GM19043 (cell line): ENCODE measurements at regions not wholly inside any gene's neighbourhood (a gene's known extent, or its start where the extent isn't known, plus 50 kb on each side); places are given as distances from the start of the nearest gene placed in this dataset.
"Not testable (repeated sequence)": the region's sequence is repeated elsewhere in the genome, so short reads cannot be mapped to it uniquely, and the experiment has no call there.

Experiments used
- ATAC-seq: cut with Tn5 transposase; IDR thresholded peaks from one replicate; pipeline ENCODE4 v1.9.1; 2021; ENCODE audit warnings: low read depth; ENCODE audit not compliant: unreplicated experiment

DNA sequence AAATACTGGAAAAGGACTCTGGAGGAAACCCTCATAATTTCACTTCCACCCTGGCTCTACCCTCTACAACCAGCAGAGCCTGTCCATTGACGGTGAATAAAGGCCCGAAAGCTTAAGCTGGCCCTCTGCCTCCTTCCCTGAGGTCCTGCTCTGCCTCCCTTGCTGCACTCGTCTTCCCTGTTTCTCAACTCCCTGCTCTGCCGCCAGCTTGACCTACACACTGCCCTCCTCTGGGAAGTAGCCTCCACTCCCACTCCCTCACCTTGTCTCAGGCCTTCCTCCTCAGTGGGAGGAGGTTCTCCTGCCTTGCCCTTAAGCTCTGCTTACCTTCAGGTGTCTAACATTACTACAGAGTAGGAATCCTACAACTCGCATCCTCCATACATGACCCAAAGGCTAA is 608.6 kb upstream of the NR3C2 start:
- ATAC-seq: no peak

DNA sequence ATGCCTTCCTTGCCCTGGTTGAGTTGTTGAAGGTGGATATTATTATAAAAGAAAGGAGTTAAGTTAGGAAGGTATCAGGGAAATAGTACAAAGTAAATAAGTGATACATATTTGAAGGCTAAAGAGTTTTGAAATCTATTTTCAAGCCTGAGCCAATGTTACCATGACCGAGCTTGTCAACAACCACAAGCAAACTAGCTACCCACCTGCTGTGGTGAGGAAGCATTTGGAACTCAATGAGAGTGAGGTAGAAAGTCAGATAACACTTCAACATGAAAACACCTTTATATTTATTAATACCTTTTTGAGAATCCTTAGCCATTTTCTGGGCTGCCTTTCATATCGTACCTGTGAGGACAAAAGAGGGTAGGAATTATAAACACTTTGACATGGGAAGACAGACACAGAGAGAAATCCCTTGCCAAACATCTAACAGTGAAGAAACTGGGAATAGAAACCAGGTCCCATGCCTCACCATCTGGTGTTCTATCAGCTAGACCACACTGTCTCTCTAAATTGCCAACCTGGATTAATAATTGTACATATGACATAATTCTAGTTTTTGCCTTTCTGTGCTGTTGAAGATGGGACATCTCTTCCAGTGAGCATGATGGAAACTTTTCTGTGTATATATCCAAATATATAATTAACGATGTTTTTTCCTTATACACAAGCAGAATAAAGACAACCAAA is 606.4 kb upstream of the NR3C2 start:
- no peak for ATAC-seq

DNA sequence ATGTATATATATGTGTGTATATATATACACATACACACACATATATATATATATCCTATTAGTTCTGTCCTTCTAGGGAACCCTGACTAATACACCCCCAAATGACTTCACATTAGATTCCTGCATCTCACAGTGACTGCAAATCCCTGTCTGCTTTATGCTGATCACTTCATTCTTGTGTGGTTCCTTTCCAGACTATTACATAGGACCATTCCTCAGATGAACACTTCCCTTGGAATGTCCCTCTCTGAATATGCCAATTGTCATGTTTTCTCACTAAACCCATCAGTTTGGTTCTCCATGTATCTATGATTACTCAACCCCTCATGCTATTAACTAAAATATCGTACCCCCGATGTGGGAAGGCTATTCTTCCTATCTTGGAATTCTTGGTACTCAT is 605.2 kb upstream of the NR3C2 start:
- ATAC-seq: no peak

DNA sequence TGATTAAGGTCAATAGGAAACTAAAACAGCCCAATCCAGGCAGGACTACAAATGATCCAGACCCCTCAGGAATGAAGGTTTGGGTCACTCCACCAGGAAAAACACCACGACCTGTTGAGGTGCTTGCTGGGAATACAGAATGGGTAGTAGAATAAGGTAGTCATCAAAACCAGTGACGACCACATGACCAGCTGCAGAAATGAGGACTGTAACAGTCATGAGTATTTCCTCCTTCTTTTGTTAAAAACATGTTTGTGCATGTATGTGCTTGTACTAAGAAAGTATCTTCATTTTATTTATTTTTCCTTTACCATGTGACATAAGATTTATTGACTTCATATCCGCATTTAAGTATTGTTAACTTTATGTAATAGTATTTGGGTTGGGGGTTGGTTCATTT is 603.5 kb upstream of the NR3C2 start:
- ATAC-seq: no peak

- ATAC-seq: not testable (repeated sequence)
Measured at GRCh38 chr4:149039786-149040185, 597.6 kb upstream of the NR3C2 start.

GRCh38 chr4:149031399-149031798 is 589.2 kb upstream of the NR3C2 start:
- no peak for ATAC-seq

GRCh38 chr4:149029056-149029651 is 586.9 kb upstream of the NR3C2 start:
- no peak for ATAC-seq

- no peak for ATAC-seq
Measured at GRCh38 chr4:149026696-149027095, 584.5 kb upstream of the NR3C2 start.

DNA sequence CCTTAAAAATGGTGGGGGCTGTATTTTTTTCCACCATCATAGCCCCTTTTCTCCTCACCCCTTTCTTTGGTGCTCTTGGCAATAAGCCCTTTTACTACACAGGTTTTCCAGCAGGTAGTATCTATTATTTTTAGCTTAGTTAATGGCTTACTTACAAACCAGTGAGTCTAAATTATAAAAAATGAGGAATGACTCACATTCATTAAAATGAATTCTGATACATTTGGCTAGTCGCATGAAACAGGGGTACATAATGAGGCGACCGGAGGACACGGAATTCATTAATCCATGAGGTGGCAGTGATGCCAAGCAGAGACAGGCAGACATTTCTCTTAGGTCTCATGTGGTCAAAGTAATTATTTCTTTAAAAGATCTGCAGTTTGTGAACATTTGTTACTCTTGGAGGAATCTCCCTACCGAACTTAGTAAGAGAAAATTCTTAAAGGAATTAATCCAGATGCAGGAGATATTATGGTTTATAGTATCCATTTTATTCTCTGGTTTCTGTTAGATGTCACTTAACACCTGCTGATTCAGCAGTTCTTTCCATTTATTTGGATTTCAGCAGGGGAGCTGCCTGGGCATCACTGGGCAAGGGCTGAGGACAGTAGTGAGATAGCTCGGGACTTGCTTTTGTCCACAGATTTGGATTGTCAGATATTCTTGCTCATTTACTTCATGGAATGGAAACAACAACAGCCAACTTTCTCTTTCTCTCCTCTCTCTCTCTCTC is 575.0 kb upstream of the NR3C2 start:
- no peak for ATAC-seq

DNA sequence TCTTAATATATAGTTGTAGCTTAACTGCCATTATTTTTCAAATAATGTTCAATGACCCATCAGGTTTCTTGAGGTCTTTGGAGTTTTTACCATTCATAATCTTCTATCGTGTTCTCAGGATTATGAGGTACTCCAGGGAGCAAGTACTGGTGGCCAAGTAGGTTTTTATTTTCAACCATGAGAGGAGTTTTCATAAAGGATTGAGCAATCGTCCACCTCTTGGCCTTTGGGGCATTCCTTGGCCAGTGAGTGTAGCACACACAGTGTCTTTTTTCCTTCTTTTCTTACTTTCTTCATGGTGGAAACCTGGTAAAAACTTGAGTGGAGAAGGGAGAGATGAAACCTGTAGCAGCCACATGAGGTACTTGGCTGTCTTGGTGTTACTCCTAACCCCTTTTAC is 567.0 kb upstream of the NR3C2 start:
- no peak for ATAC-seq

DNA sequence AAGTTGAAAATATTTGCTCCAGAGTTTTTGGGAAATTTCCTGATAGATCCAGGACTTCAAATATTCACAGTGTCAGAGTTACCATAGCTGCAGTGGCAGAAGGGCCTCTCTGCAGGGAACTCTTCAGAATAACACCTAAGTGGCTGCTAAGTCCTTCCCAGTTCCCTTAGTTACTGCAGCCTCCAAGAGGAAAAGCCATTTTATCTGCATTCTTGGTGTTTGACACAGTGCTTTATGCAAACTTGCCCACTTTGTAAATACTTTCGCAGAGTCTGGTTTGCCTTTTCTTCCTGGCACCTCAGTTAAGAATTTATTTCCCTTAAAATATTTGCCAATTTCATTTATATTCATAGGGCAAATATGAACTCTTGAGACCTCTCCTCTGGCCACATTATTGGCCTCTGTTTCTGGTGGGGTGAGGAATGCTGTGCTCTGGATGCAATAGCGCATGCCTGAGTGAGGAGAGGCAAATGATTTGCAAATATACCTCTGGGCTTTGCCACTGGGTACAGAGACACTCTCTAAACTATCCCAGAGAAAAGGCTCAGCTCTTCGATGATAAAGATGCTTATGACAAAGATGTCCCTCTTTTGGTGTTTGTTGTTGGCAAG is 566.3 kb upstream of the NR3C2 start:
- ATAC-seq: no peak

DNA sequence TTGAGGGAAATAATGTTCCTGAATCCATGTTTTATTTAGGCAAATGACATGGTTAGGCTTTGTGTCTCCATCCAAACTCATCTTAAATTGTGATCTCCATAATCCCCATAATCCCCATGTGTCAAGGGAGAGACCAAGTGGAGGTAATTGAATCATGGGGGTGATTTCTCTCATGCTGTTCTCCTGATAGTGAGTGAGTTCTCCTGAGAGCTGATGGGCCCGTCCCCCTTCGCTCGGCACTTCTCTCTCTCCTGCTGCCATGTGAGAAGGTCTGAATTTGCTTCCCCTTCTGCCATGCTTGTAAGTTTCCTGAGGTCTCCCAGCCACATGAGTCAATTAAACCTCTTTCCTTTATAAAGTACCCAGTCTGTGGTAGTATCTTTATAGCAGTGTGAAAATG is 563.0 kb upstream of the NR3C2 start:
- ATAC-seq: no peak

GRCh38 chr4:148999924-149000323 is 557.7 kb upstream of the NR3C2 start:
- ATAC-seq: no peak

DNA sequence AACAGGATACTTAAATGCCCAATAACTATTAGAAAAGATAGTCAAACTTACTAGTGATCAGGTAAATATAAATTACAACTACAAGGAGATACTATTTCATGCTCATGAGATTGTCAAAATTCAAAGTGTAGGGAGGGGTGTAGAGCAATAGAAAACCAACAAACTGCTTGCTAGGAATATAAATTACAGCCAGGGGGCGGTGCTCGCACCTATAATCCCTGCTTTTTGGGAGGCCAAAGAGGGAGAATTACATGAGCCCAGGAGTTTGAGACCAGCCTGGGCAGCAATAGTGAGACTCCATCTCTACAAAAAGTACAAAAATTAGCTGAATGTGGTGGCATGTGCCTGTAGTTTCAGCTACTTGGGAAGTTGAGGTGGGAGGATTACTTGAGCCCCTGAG is 556.5 kb upstream of the NR3C2 start:
- ATAC-seq: peak; percentile 49

- no peak for ATAC-seq
Measured at GRCh38 chr4:148986951-148987350, 544.7 kb upstream of the NR3C2 start.

DNA sequence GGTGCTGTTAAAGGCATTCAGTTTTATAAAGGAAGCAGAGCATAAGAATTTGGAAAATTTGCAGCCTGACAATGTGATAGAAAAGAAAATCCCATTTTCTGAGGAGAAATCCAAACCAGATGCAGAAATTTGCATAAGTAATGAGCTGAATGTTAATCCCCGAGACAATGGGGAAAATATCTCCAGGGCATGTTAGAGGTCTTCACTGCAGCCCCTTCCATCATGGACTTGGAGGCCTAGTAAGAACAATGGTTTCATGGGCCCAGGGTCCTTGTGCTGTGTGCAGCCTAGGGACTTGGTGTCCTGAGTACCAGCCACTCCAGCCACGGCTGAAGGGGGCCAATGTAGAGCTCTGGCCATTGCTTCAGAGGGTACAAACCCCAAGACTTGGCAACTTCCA is 542.7 kb upstream of the NR3C2 start:
- no peak for ATAC-seq

GRCh38 chr4:148982200-148982599 is 540.0 kb upstream of the NR3C2 start:
- no peak for ATAC-seq

DNA sequence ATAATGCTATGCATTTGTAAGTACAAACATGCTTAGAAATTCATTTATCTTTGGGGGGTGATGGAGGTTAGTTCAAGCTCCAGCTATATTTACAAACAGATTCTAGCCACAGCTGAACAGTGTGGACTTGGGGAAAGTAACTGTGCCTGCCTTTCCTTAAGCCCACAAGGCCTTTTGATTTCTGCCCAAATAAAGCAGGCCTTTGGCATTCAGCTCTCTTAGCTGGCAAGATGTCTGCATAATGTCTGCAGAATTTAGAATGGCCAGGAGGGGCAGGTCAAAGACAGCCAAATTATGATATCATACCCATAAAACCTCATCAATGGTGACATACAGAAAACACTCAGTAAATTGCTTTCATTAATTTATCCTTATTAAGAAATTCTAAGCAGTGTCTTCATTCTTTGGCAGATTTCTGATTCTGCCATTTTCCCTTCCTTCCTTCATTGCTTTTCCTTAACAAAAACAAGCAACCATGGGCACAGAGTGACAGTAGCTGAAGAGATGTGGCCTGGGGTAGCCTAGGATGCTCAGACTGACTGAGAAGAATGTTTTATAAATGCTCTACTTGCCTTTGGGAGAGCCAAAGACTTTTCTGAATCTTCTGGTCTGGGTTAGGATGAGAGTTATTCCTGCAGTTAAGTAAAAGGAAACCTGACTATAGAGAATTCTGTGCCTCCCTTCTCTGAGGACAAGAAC is 538.7 kb upstream of the NR3C2 start:
- ATAC-seq: no peak

DNA sequence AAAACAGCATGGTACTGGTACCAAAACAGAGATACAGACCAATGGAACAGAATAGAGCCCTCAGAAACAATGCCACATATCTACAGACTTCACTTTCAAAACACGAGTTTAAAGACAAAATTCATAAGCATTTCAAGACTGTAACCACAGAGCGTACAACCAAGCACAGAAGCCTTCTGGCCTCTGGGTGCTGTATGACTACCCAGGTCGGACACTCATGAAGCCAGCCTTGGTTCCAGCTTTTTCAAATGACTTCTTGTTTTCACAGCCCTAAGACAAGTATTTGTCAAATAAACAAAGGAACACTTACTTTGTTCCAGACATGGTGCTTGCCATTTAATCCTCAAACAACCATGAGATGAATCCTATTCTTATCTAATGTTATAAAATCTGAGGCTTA is 536.1 kb upstream of the NR3C2 start:
- no peak for ATAC-seq

- no peak for ATAC-seq
Measured at GRCh38 chr4:148975464-148975863, 533.2 kb upstream of the NR3C2 start.

- no peak for ATAC-seq
Measured at GRCh38 chr4:148965080-148965479, 522.9 kb upstream of the NR3C2 start.
